Nephron (organoid): ENCODE measurements at regions not wholly inside any gene's neighbourhood (a gene's known extent, or its start where the extent isn't known, plus 50 kb on each side); places are given as distances from the start of the nearest gene placed in this dataset.

Experiments used
- H3K27ac Mint-ChIP-seq, 3 experiments: 2 replicates each; pipeline ENCODE4 v1.8.0; 2020; ENCODE audit warnings: mixed read lengths in 3 of 3, mild to moderate bottlenecking in 2 of 3, moderate library complexity in 1 of 3
- H3K27me3 Mint-ChIP-seq: 2 replicates; pipeline ENCODE4 v1.8.0; 2021; ENCODE audit warnings: low read depth, mild to moderate bottlenecking, moderate library complexity, mixed read lengths
- H3K36me3 Mint-ChIP-seq: 2 replicates; pipeline ENCODE4 v1.8.0; 2020; ENCODE audit warnings: low read depth, mixed read lengths
- H3K4me1 Mint-ChIP-seq: 2 replicates; pipeline ENCODE4 v1.8.0; 2020; ENCODE audit warnings: mixed read lengths
- H3K4me3 Mint-ChIP-seq, 3 experiments: 2 replicates each; pipeline ENCODE4 v1.8.0; 2020; ENCODE audit warnings: mild to moderate bottlenecking in 3 of 3, mixed read lengths in 3 of 3, moderate library complexity in 2 of 3
- H3K9me3 Mint-ChIP-seq: 2 replicates; pipeline ENCODE4 v1.8.0; 2020; ENCODE audit warnings: mixed read lengths
- TF ChIP-seq, protein P1 (sequence below), 3 experiments: fragments of 200-600 bp; sonication (generic); IDR thresholded peaks; one replicate each; pipeline ENCODE4 v1.5.0; 2021; ENCODE audit warnings: antibody characterized with exemption in 3 of 3; ENCODE audit not compliant: unreplicated experiment in 3 of 3

DNA sequence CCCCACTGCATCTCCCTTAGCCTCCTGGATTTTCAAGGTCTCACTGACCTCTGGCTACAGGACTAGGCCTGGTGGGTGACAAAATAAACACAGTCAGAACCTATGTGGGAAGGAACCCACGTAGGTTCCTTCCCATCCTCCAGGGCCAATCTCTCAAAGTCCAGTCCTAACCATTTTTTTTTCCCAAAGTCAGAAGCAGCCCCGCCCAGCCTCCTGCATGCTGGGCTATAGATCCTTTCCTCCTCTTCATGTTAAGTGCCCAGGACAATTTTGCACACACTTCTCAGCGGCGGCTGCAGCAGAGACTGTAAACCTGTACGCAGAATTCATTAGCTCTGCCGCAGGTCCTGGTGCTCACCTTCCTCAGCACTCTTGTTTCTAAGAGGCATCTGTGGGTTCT is 285.8 kb downstream of the NPIPA8 start:
- Mint-ChIP-seq H3K4me3 (no peak overlapping the region), H3K36me3 (no peaks in the 10 kb centered on the region), H3K9me3 (no peaks in the 10 kb centered on the region), H3K4me1 (peaks cover 5% of the 10 kb centered on the region), H3K27me3 (peaks cover 23% of the 10 kb centered on the region), H3K27ac (no peak overlapping the region)
- TF ChIP-seq, protein P1, sequence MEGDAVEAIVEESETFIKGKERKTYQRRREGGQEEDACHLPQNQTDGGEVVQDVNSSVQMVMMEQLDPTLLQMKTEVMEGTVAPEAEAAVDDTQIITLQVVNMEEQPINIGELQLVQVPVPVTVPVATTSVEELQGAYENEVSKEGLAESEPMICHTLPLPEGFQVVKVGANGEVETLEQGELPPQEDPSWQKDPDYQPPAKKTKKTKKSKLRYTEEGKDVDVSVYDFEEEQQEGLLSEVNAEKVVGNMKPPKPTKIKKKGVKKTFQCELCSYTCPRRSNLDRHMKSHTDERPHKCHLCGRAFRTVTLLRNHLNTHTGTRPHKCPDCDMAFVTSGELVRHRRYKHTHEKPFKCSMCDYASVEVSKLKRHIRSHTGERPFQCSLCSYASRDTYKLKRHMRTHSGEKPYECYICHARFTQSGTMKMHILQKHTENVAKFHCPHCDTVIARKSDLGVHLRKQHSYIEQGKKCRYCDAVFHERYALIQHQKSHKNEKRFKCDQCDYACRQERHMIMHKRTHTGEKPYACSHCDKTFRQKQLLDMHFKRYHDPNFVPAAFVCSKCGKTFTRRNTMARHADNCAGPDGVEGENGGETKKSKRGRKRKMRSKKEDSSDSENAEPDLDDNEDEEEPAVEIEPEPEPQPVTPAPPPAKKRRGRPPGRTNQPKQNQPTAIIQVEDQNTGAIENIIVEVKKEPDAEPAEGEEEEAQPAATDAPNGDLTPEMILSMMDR (IDR thresholded peaks at IDR 0.05; ENCODE audit: unreplicated experiment in 3 of 3), result no peak

DNA sequence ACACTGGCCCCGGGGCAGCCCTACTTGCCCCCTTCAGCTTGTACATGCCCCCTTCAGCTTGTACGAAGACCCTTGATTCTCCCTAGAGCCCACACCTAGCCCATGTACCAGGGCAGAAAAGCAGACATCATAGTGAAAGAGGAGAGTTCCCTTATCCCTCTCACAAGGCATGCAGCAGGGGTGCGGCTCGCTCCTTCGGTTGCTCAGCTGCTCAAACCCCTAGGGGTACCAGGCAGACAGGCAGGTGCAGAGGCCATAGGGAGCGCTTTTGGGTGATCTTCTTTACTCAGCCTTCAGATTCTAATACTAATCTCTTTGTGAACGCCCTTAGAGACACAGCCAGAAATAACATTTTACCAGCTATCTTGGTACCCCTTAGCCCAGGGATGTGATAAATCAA is 286.3 kb downstream of the NPIPA8 start:
- TF ChIP-seq, protein P1 (IDR thresholded peaks at IDR 0.05; ENCODE audit: unreplicated experiment in 3 of 3), result no peak
- Mint-ChIP-seq H3K27me3 (peaks cover 29% of the 10 kb centered on the region), H3K9me3 (no peaks in the 10 kb centered on the region), H3K27ac (no peak overlapping the region), H3K4me1 (peaks cover 5% of the 10 kb centered on the region), H3K4me3 (no peak overlapping the region), H3K36me3 (no peaks in the 10 kb centered on the region)

DNA sequence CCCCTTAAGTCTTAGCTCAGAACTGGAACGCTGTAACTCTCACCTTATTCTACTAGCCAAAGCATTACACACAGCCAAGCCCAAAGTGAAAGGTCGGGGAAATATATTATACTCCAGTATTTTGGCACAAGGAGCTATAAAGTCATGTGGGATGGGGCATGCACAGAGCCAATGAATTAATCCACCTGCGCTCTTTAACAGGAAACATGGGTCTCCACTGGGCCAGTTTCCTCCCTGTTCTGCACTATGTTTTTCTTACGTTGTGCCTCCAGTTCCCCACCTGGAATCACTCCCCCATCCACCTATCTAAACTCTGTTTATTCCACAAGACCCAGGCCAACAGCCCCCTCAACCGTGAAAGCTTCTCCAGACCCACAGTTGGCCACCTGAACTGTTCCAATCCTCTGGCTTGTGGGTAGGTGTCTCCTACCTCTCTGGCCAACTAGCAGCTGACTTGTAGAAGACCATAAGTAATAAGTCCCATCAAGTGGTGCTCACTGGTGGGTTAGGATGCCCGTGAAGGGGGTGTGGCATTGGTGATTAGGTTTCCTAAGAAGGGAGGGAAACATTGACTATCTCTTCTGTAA is 286.9 kb downstream of the NPIPA8 start:
- no peak overlapping the region for H3K27ac Mint-ChIP-seq
- H3K9me3 Mint-ChIP-seq, result no peaks in the 10 kb centered on the region
- H3K27me3 Mint-ChIP-seq, result peaks cover 32% of the 10 kb centered on the region
- no peaks in the 10 kb centered on the region for H3K36me3 Mint-ChIP-seq
- no peak overlapping the region for H3K4me3 Mint-ChIP-seq
- TF ChIP-seq, protein P1 (IDR thresholded peaks at IDR 0.05; ENCODE audit: unreplicated experiment in 3 of 3), result no peak
- H3K4me1 Mint-ChIP-seq, result peaks cover 5% of the 10 kb centered on the region

DNA sequence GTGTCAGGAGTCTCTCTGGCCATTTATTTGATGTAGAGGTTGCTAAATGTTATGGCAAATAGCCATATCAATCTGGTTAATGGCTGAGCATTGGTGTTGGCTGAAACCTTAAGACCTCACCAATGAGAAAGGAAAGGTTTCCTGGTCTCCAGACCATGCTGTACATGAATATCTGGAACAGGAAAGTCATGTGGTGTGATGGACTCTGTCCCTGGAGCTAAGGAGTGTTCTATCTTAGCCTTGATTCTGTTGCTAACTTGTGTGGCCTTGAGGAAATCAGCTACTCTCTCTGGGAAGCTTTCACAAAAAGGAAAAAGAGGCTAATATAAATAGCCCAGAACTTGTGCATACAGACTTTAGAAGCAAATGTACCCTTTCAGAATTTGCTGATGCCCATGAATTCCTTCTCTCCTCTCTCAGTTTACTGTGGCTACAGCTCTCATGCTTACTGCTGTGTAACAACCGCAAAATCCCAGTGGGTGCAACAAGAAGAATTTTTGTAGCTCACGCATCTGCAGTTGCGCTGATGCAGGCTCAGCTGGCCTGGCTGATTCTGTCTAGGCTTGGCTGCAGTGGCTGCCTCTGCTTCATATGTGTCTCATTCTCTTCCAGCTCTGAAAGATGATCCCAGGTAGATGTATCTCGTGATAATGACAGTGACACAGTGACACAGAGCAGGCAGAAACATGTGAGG is 287.5 kb downstream of the NPIPA8 start:
- Mint-ChIP-seq H3K36me3 (no peaks in the 10 kb centered on the region), H3K27ac (no peak overlapping the region), H3K27me3 (peaks cover 36% of the 10 kb centered on the region), H3K4me3 (no peak overlapping the region), H3K9me3 (no peaks in the 10 kb centered on the region), H3K4me1 (peaks cover 5% of the 10 kb centered on the region)
- TF ChIP-seq, protein P1 (IDR thresholded peaks at IDR 0.05; ENCODE audit: unreplicated experiment in 3 of 3), result no peak

DNA sequence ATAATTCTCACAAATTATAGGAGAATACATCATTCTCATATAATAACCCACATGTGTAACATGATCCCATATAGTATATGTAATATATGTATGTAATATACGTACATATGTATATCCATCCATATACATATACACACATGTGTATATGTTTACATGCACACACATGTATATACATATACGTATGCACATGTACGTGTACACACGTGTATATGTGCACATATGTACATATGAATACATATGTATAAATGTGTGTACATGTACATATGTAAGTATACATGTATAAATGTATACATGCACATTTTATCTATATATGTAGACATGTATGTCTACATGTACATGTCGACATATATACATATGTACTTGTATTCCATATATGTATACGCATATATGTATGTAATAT is 288.8 kb downstream of the NPIPA8 start:
- Mint-ChIP-seq H3K36me3 (no peaks in the 10 kb centered on the region), H3K4me3 (no peak overlapping the region), H3K4me1 (peaks cover 5% of the 10 kb centered on the region), H3K27me3 (peaks cover 41% of the 10 kb centered on the region), H3K9me3 (no peaks in the 10 kb centered on the region), H3K27ac (no peak overlapping the region)
- TF ChIP-seq, protein P1 (IDR thresholded peaks at IDR 0.05; ENCODE audit: unreplicated experiment in 3 of 3), result no peak

DNA sequence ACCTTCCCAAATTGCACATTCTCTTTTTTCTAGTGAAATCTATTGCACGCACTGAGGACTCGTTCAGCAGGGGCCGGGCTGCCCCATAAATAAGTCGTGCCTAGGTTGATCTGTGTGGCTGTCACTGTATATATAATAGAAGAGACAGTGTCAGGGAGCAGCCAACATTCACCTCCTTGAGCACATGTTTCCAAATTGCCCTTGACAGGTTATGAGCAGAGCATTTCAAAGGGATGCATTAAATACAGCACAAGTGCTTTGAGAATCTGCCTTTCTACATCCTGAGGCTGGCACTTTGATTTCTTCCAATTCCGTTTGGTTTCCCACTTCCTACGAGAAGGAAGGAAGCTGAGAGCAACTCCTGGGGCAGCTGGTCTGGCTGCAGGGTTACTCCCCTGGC is 291.2 kb downstream of the NPIPA8 start:
- Mint-ChIP-seq H3K9me3 (no peaks in the 10 kb centered on the region), H3K27me3 (peaks cover 49% of the 10 kb centered on the region), H3K4me1 (peaks cover 5% of the 10 kb centered on the region), H3K27ac (no peak overlapping the region), H3K36me3 (no peaks in the 10 kb centered on the region), H3K4me3 (no peak overlapping the region)
- TF ChIP-seq, protein P1 (IDR thresholded peaks at IDR 0.05; ENCODE audit: unreplicated experiment in 3 of 3), result no peak
